AG04449 (cell line): ENCODE measurements at regions not wholly inside any gene's neighbourhood (a gene's known extent, or its start where the extent isn't known, plus 50 kb on each side); places are given as distances from the start of the nearest gene placed in this dataset.
"Not testable (repeated sequence)": the region's sequence is repeated elsewhere in the genome, so short reads cannot be mapped to it uniquely, and the experiment has no call there.

ENCODE experiments used
- CTCF ChIA-PET: fragments of 350-600 bp; formaldehyde crosslinking; extraction: SDS; loops from one replicate; lab custom pipeline; 2021; ENCODE audit warnings: antibody characterized with exemption; lab: Yijun Ruan, JAX
- POLR2A ChIA-PET: fragments of 400-600, 350-600 bp; formaldehyde crosslinking; extraction: SDS; loops from one replicate; lab custom pipeline; 2020; ENCODE audit warnings: antibody characterized with exemption, inconsistent platforms; lab: Yijun Ruan, JAX
- DNase-seq: peaks from one replicate; pipeline ENCODE4 v3.0.0-alpha.2; 2010; ENCODE audit warnings: low read depth, low spot score
- H3K4me3 ChIP-seq: 2 replicates; pipeline ENCODE4 v1.5.1; 2011; ENCODE audit warnings: low read depth, mild to moderate bottlenecking, control low read depth, low read length
- CTCF ChIP-seq: IDR thresholded peaks from one replicate; pipeline ENCODE4 v1.5.1; 2011; ENCODE audit warnings: mild to moderate bottlenecking, moderate library complexity, low read length, control low read depth, inconsistent platforms; ENCODE audit not compliant: insufficient read depth; ENCODE audit errors: missing control alignments

DNA sequence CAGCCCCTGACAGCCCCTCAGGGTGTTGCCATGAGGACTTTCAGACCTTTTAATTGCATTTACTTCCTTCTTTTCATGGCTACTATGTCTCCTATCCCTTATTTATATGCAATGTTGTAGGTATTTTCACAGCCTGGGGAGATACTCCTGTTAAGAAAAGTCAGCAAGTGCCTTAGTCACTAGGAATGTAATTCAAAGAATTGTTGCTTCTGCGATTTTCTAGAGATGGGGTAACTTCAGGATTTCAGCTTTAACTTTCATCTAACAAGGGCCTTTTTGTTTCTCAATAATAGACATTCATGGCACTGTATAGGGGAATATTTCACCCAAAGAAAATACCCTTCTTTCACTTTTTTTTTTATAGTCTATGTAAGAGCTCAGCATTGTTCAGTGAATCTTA, 533.3 kb upstream of the MIS18BP1 start:
- no peak overlapping the region for H3K4me3 ChIP-seq
- POLR2A ChIA-PET: no interaction called here
- CTCF ChIA-PET: no interaction called here
- no peak for DNase-seq
- no peak for TF ChIP-seq CTCF

DNA sequence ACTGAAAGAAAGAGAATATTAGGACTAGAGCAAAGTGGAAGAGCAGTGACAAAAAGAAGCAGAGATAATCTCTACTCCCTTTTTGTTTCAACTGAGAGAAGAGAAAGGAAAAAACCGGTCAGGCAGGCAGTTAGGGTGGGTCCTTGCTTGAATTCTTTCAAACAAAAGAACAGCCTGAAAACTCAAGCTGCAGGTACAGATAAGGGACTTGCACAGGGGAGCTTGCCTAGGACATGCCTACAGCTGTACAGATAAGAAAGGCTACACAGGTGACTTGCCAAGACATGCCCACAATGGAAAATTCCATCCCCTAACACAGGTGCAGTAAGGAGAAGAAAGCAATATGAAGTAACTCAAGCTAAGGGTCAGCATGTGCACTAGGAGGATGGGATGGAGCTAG, 532.2 kb upstream of the MIS18BP1 start:
- DNase-seq: no peak
- ChIA-PET POLR2A (no interaction called here), CTCF (no interaction called here)
- no peak overlapping the region for H3K4me3 ChIP-seq
- no peak for TF ChIP-seq CTCF

GRCh38 chr14:45766247-45766646, 513.2 kb upstream of the MIS18BP1 start:
- no peak for DNase-seq
- H3K4me3 ChIP-seq: no peak overlapping the region
- POLR2A ChIA-PET: no interaction called here
- TF ChIP-seq CTCF: no peak
- CTCF ChIA-PET: no interaction called here

DNA sequence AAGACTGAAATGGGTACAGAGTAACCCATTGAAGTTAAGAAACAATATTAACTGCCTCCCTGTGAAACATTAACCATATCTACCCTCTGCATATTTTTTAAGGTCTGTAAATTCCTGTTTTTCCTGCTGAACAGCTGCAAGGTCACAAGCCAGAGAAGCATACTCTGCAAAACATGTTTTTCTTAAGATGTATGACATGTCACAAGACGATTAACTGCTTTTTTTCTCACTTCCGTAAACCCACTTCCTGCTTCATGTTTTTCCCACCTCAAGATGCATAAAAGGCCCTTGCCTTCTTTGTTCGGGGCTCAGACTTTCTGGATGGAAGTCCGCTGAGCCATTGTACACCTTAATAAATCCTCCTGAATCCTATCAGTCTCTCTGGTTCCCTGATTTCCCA, 504.7 kb upstream of the MIS18BP1 start:
- POLR2A ChIA-PET: no interaction called here

DNA sequence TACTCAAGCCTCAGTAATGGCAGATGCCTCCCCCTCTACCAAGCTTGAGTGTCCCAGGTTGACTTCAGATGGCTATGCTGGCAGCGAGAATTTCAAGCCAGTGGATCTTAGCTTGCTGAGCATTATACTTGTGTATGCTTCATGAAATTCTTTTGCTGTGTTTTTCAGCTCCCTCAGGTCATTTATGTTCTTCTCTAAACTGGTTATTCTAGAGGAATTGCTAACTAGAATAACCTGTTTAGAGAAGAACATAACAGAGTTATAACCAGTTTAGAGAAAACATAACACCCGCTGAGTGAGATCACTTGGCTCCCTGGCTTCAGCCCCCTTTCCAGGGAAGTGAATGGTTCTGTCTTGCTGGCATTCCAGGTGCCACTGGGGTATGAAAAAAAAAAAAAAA, 503.4 kb upstream of the MIS18BP1 start:
- DNase-seq, H3K4me3 ChIP-seq, CTCF ChIA-PET, POLR2A ChIA-PET: not testable (repeated sequence)

More for the DNA sequence above, 504.7 kb upstream of the MIS18BP1 start:
- TF ChIP-seq CTCF: no peak
- no peak for DNase-seq
- H3K4me3 ChIP-seq: no peak overlapping the region
- CTCF ChIA-PET: no interaction called here

- ChIA-PET POLR2A (no interaction called here), CTCF (no interaction called here)
- no peak for TF ChIP-seq CTCF
- DNase-seq: no peak
- H3K4me3 ChIP-seq: no peak overlapping the region
These were observed 490.9 kb upstream of the MIS18BP1 start for GRCh38 chr14:45743884-45744283.

GRCh38 chr14:45742187-45742586, 489.2 kb upstream of the MIS18BP1 start:
- ChIA-PET CTCF (no interaction called here), POLR2A (no interaction called here)
- no peak for TF ChIP-seq CTCF
- no peak overlapping the region for H3K4me3 ChIP-seq
- no peak for DNase-seq
